ENCODE measurements at regions not wholly inside any gene's neighbourhood (a gene's known extent, or its start where the extent isn't known, plus 50 kb on each side); places are given as distances from the start of the nearest gene placed in this dataset.

GRCh38 chr10:44513591-44513990 lies 128.7 kb upstream of the CXCL12 start:
- TF ChIP-seq POLR2A (IDR thresholded peaks at IDR 0.05) (no peak), EP300 (IDR thresholded peaks at IDR 0.05) (no peak)
- TF ChIP-seq, protein P1, sequence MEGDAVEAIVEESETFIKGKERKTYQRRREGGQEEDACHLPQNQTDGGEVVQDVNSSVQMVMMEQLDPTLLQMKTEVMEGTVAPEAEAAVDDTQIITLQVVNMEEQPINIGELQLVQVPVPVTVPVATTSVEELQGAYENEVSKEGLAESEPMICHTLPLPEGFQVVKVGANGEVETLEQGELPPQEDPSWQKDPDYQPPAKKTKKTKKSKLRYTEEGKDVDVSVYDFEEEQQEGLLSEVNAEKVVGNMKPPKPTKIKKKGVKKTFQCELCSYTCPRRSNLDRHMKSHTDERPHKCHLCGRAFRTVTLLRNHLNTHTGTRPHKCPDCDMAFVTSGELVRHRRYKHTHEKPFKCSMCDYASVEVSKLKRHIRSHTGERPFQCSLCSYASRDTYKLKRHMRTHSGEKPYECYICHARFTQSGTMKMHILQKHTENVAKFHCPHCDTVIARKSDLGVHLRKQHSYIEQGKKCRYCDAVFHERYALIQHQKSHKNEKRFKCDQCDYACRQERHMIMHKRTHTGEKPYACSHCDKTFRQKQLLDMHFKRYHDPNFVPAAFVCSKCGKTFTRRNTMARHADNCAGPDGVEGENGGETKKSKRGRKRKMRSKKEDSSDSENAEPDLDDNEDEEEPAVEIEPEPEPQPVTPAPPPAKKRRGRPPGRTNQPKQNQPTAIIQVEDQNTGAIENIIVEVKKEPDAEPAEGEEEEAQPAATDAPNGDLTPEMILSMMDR (IDR thresholded peaks at IDR 0.05), result no peak
